SJSA1 (cell line): ENCODE measurements at regions not wholly inside any gene's neighbourhood (a gene's known extent, or its start where the extent isn't known, plus 50 kb on each side); places are given as distances from the start of the nearest gene placed in this dataset.
"Not testable (repeated sequence)": the region's sequence is repeated elsewhere in the genome, so short reads cannot be mapped to it uniquely, and the experiment has no call there.

ENCODE experiments used
- DNase-seq, 2 experiments: peaks; one replicate each; pipeline ENCODE4 v3.0.0-alpha.2; 2015 to 2020; ENCODE audit warnings: low spot score in 2 of 2, low read depth in 1 of 2
- H3K27ac ChIP-seq: fragments of 250-450 bp; sonication (Bioruptor Pico); 2 replicates; pipeline ENCODE4 v1.5.1; 2020; ENCODE audit warnings: mild to moderate bottlenecking, moderate library complexity
- H3K27me3 ChIP-seq: fragments of 250-450 bp; sonication (Bioruptor Pico); replicated peaks from 2 replicates; pipeline ENCODE4 v1.5.1; 2020; ENCODE audit warnings: mild to moderate bottlenecking, moderate library complexity
- H3K36me3 ChIP-seq: fragments of 250-450 bp; sonication (Bioruptor Pico); 2 replicates; pipeline ENCODE4 v1.5.1; 2020; ENCODE audit warnings: mild to moderate bottlenecking
- H3K4me1 ChIP-seq: fragments of 250-450 bp; sonication (Bioruptor Pico); replicated peaks from 2 replicates; pipeline ENCODE4 v1.6.1; 2021; ENCODE audit warnings: mild to moderate bottlenecking
- H3K4me3 ChIP-seq: fragments of 250-450 bp; sonication (Bioruptor Pico); 2 replicates; pipeline ENCODE4 v1.5.1; 2020; ENCODE audit warnings: mild to moderate bottlenecking
- H3K9me3 ChIP-seq: fragments of 250-450 bp; sonication (Bioruptor Pico); replicated peaks from 2 replicates; pipeline ENCODE4 v1.5.1; 2020; ENCODE audit warnings: mild to moderate bottlenecking

DNA sequence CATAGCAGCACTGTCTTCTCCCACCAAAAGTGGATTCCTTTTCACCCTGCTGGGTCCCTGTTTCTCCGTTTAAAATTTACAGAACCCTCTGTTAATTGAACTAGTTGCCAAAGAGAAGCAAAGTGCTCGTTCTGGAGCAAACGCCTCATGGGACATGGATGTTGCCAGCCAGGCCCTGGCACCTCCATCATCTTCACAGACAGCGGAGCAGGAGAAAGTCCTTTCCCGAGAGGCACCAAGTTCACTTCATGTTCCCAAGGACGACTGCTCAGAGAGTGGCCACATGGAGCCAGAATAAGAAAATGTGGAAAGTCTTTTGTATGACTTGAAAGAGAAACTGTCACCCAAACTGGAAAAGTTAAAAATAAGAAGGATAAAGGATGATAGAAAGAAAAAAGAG lies 151.5 kb downstream of the SOX1 start:
- DNase-seq, result no peak
- Histone ChIP-seq H3K4me1 (no peaks in the 10 kb centered on the region), H3K27ac (no peak overlapping the region), H3K4me3 (no peak overlapping the region), H3K9me3 (no peaks in the 10 kb centered on the region), H3K27me3 (peaks cover 65% of the 10 kb centered on the region), H3K36me3 (no peaks in the 10 kb centered on the region)

DNA sequence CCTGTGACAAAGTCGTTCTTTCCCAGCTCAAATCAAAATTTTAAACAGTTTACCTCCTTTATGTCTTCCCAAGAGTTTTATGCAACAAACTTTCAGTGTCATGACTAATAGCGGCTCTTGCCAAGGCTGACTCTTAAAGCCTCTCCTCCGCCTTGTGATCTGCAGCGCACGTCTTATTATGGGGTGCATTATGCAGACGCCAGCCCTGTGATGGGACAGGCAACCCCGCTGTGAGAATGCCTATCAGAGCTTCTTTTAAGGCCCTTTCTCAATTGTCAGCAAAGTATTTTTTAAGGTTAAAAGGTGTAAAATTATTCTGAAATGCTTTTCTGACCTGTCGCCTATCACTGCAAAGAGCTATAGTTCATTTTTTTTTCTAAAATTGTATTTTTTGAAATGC lies 152.8 kb downstream of the SOX1 start:
- DNase-seq, result no peak
- Histone ChIP-seq H3K36me3 (no peaks in the 10 kb centered on the region), H3K27ac (no peak overlapping the region)

DNA sequence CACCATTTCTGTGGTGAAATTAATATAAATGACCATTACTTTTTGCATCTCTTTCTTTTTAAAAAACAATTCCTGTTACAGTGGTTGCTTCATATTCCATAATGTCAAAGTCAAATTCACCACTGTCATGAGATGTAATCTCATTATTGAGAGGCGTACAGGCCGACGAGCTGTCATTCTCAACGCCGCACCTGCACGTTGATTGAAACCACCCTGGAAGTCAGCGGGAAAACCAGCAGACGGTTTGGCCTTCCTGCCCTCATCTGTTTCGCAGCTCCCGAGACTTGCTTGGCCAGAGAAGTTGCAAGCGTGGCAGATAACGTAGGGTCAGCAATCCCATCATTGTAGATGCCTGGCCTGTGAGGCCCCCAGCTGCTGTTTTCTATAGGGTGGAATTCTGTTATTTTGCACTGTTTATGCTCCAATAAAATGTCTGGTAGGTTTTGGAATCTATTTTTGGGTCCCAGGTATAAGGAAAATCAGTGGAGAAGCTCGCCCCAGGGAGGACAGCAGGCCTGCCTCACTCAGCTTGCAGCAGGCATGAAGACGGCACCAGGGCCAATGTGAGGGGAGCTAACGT lies 153.4 kb downstream of the SOX1 start:
- Histone ChIP-seq H3K27ac (no peak overlapping the region), H3K27me3 (peaks cover 73% of the 10 kb centered on the region), H3K36me3 (no peaks in the 10 kb centered on the region), H3K4me3 (no peak overlapping the region), H3K9me3 (no peaks in the 10 kb centered on the region), H3K4me1 (no peaks in the 10 kb centered on the region)
- no peak for DNase-seq

More for the DNA sequence above, 152.8 kb downstream of the SOX1 start:
- Histone ChIP-seq H3K4me3 (no peak overlapping the region), H3K27me3 (peaks cover 68% of the 10 kb centered on the region), H3K9me3 (no peaks in the 10 kb centered on the region), H3K4me1 (no peaks in the 10 kb centered on the region)

DNA sequence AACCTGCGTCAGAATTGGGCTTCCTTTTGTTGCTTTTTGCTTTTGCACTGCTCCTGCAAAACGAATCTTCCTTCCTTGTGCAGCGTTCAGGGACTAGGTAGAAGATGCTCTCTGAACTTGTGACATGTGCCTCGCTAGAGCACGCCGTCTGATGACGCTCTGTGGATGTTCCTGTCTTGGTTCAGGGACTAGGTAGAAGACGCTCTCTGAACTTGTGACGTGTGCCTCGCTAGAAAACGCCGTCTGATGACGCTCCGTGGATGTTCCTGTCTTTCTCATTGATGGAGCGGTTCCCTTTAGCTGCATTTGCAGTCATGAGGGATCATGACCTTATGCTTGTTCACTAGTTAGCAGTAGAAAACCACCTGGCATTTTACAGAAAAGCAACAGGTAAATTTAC lies 154.0 kb downstream of the SOX1 start:
- no peak for DNase-seq
- no peak overlapping the region for H3K27ac ChIP-seq
- no peaks in the 10 kb centered on the region for H3K36me3 ChIP-seq
- peaks cover 78% of the 10 kb centered on the region for H3K27me3 ChIP-seq
- H3K4me1 ChIP-seq, result no peaks in the 10 kb centered on the region
- H3K4me3 ChIP-seq, result no peak overlapping the region
- no peaks in the 10 kb centered on the region for H3K9me3 ChIP-seq

DNA sequence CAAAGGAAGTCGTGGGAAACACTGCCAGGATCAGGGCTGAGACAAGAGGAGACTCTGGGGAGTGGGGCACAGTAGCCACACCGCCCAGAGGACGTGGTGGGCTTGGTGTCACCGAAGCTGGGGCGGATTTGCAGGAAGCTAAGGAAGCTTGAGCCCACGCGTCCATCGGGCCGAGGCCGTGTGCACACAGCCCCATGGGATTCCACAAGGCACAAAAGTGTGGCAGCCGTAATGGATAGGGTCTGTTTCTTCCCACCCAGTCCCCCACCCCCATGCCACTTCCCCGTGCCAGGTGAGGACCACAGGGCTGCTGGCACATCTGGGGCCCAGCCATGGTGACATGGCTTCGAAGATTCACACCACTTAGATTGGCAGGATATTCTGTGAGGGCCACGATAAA lies 153.2 kb upstream of the SPACA7 start:
- Histone ChIP-seq H3K36me3 (no peaks in the 10 kb centered on the region), H3K27ac (no peak overlapping the region), H3K9me3 (0 out of 2 replicates have a peak, but pooled peaks cover 2% of the 10 kb centered on the region), H3K27me3 (peaks cover 81% of the 10 kb centered on the region), H3K4me1 (no peaks in the 10 kb centered on the region), H3K4me3 (no peak overlapping the region)
- no peak for DNase-seq

DNA sequence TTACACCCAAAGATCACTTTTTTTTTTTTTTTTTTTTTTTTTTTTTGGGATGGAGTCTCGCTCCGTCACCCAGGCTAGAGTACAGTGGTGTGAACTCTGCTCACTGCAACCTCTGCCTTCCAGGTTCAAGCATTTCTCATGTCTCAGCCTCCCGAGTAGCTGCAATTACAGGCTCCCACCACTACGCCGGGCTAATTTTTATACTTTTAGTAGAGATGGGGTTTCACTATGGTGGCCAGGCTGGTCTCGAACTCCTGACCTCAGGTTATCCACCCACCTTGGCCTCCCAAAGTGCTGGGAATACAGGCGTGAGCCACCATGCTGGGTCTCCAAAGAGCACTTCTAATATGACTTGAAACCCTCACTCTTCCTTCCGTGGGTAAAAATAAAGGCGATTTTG lies 152.2 kb upstream of the SPACA7 start:
- DNase-seq, H3K9me3 ChIP-seq, H3K4me1 ChIP-seq, H3K36me3 ChIP-seq, H3K27ac ChIP-seq, H3K4me3 ChIP-seq: not testable (repeated sequence)
- peaks cover 81% of the 10 kb centered on the region for H3K27me3 ChIP-seq

DNA sequence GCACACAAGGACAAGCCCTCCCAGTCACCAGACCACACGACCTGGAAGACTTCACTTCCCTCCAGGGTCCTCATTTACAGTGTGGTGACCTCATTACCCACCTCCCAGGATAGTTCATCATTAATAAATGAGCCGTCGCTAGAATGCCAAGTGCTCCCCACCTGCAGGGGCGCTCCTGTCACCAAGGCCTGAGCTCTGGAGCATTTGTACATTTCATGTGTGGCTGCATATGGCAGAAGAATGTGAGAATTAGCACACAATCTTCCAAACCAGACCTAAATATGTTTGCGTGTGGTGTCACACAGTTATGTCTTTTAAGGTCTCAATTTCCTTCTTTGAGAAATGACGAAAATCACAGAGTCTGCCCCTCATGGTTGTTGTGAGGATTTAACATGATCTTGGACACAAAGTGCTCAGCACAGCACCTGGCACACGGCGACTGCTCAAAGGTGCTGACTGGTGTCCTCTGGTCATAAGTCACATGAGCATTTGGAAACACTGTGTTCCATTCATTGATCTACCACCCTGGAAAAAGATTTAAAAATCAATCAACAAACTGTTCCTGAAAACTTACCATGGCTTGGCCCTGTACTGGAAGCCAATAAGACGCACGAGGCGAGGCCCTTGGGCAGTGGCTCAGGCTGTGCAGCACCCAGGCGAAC lies 150.6 kb upstream of the SPACA7 start:
- no peaks in the 10 kb centered on the region for H3K4me1 ChIP-seq
- no peaks in the 10 kb centered on the region for H3K36me3 ChIP-seq
- no peak for DNase-seq
- 0 out of 2 replicates have a peak, but pooled peaks cover 2% of the 10 kb centered on the region for H3K9me3 ChIP-seq
- H3K4me3 ChIP-seq, result no peak overlapping the region
- no peak overlapping the region for H3K27ac ChIP-seq
- H3K27me3 ChIP-seq, result peaks cover 79% of the 10 kb centered on the region

DNA sequence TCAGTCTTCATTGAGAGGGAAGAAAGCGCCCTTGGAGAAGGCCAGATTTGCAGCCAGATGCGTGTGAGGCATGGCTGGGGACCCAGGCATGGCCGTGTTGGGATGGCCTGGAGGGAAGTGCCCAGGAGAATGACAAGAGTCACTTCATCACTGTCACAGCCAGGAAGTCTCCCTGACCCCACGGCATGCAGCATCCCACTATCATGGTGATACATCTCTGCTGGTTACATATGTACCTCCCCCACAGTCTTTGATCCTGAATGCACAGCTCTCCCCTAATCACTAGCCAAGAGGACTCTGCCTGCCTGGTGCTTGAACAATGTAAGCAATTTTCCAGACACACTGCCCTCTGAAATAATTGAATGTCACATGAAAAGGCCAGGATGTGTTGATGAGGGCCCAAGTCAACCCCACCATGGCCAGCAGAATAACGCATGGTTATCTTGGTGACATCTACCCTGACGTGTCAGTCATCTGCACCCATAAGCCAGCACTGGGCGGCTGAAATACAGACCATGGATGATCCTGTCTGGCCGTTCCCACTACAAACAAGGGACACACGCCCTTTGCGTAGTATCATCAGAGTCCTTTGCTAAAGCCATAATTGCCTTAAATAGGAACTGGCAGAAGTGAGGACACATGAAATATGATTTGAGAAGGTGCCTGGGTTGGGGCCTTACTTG lies 149.7 kb upstream of the SPACA7 start:
- Histone ChIP-seq H3K27me3 (peaks cover 81% of the 10 kb centered on the region), H3K27ac (no peak overlapping the region), H3K9me3 (0 out of 2 replicates have a peak, but pooled peaks cover 2% of the 10 kb centered on the region), H3K4me1 (no peaks in the 10 kb centered on the region), H3K36me3 (no peaks in the 10 kb centered on the region), H3K4me3 (no peak overlapping the region)
- DNase-seq, result no peak

DNA sequence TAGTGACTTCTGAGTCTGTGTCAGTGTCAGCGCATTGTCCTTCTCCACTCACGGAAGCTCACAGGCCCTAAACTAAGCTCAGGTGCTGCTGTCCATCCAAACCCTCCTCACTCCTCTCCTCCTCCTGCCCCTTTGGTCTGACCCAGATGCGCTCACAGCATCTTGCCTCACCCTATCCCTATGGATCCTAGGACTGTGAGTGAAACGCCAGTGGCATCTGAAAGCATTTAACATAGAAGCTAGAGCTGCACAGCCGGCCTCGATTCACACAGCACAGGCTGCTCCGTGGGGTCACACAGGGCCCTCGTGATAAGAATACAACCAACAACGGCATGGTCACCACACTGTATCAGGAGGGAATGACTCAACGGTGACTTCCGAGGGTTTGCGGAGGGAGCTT lies 149.1 kb upstream of the SPACA7 start:
- Histone ChIP-seq H3K4me1 (no peaks in the 10 kb centered on the region), H3K27ac (no peak overlapping the region), H3K9me3 (0 out of 2 replicates have a peak, but pooled peaks cover 2% of the 10 kb centered on the region), H3K27me3 (peaks cover 86% of the 10 kb centered on the region), H3K4me3 (no peak overlapping the region), H3K36me3 (no peaks in the 10 kb centered on the region)
- no peak for DNase-seq

DNA sequence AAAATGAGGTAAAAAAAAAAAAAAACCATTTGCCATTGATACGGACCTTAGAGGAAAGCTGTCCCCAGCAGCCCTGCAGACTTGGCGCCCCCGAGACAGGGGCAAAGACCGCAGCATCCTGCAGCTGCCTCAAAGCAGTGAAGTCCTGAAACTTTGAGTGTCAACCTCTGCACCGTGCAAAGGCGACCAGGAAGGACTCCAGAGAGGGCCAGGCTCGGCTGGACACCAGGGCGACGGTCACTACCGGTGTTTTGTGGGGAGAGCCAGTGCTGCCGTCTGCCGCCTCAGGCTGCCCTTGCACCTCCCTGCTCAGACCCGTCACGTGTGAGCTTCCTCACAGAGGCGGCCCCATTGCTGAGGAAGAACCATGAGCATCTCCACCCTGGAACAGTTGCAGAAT lies 146.7 kb upstream of the SPACA7 start:
- no peak overlapping the region for H3K4me3 ChIP-seq
- no peak overlapping the region for H3K27ac ChIP-seq
- no peaks in the 10 kb centered on the region for H3K36me3 ChIP-seq
- no peaks in the 10 kb centered on the region for H3K4me1 ChIP-seq
- peaks cover 96% of the 10 kb centered on the region for H3K27me3 ChIP-seq
- 0 out of 2 replicates have a peak, but pooled peaks cover 2% of the 10 kb centered on the region for H3K9me3 ChIP-seq
- DNase-seq, result no peak

DNA sequence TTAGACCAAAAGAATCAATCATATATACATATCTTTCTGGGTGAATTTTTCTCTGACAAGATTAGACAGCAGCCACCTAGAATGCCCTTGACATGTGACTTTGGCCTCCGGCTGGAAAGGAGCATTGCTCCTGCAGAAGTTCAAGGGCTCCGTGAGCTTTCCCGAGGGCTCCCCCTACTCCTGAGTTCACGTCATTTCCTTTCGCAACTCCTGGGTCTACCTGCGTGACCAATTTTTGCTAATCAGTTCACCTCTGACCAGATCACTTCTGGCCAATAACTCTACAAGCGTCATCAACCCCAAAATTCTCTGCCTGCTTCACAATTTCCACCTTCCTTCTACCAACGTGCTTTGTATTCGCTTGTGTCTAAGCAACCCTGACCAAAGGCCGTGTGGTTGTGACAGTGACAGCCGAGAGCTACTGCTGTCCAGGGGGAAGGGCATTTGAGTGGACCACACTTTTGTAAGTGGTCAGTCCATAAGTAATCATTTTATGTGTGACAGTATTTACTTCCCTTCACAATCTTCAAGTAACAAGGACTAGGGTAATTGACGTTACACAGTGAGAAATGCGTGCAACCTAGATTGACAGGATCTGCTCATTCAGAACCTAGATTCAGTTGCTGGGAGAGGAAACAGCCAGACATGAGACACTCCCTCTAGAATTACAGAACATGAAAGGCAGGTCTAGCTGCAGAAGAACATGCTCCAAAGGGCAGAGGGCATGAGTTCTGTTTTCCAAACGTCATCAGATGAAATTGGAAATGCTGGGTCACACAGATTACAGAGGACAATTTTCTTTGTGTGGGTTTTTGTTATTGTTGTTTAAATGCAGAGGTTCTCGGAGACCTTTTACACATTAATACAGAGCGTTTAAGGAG lies 145.9 kb upstream of the SPACA7 start:
- Histone ChIP-seq H3K36me3 (no peaks in the 10 kb centered on the region), H3K4me3 (no peak overlapping the region), H3K4me1 (no peaks in the 10 kb centered on the region), H3K9me3 (0 out of 2 replicates have a peak, but pooled peaks cover 2% of the 10 kb centered on the region), H3K27ac (no peak overlapping the region), H3K27me3 (peaks cover 98% of the 10 kb centered on the region)
- no peak for DNase-seq

DNA sequence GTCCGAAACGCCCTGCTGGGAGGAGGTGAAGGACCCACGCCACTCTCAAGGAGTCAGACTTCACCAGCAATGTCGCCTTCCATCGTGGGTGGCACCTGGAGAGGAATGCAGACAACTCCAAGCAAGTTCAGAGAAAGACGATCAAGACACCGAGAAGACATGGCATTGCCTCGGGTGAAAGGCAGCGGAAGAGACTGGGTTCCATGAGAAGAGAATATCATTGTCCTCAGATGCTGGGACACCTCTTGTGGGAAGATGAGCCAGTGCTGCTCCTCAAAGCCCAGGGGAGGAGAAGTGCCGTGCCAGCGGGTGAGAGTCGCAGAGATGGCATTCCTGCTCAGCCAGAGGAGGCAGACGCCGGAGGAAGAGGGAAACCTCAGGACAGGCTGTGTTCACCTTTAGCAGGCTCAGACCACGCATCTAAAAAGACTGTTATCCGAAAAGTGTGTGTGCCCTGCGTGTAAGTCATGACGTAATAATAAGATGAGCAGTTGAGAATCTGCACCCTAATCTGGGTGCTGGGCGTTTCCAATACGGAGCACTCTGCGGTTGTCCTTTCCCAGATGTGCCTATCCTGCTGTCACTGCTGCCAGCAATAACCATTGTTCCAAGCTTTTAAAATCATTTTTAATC lies 144.6 kb upstream of the SPACA7 start:
- 0 out of 2 replicates have a peak, but pooled peaks cover 2% of the 10 kb centered on the region for H3K9me3 ChIP-seq
- H3K4me3 ChIP-seq, result no peak overlapping the region
- no peak overlapping the region for H3K27ac ChIP-seq
- no peaks in the 10 kb centered on the region for H3K36me3 ChIP-seq
- no peaks in the 10 kb centered on the region for H3K4me1 ChIP-seq
- H3K27me3 ChIP-seq, result peaks cover 96% of the 10 kb centered on the region
- DNase-seq, result no peak

DNA sequence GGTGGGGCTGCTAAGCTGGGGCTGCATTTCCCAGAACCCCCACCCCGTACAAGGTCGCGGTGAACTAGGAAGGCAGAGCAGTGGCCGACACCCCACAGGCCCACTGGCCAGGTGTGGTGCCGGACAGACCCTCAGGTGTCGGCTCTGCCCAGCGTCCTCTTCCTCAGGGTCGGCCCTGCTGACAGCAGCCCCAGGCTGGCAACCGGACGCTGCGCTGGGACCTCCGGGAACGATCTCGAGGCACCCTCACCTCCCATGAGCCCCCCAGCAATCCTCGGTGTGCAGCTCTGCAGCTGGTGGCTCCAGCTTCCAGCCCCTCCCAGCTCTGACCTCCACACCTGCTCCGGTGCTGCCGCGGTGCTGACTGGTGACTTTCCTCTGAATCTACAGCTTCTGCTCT lies 142.9 kb upstream of the SPACA7 start:
- DNase-seq, result no peak
- H3K36me3 ChIP-seq, result no peaks in the 10 kb centered on the region
- H3K4me3 ChIP-seq, result no peak overlapping the region
- H3K4me1 ChIP-seq, result no peaks in the 10 kb centered on the region
- H3K9me3 ChIP-seq, result no peaks in the 10 kb centered on the region
- H3K27me3 ChIP-seq, result peaks cover 92% of the 10 kb centered on the region
- H3K27ac ChIP-seq, result no peak overlapping the region
